Suprapubic skin (tissue), 4 donors: ENCODE measurements at regions not wholly inside any gene's neighbourhood (a gene's known extent, or its start where the extent isn't known, plus 50 kb on each side); places are given as distances from the start of the nearest gene placed in this dataset.
"Not testable (repeated sequence)": the region's sequence is repeated elsewhere in the genome, so short reads cannot be mapped to it uniquely, and the experiment has no call there.

ENCODE experiments used
- DNase-seq, 2 donors: peaks; one replicate each; pipeline ENCODE4 v3.0.0-alpha.2; 2019; ENCODE audit warnings: low spot score in 2 of 2
- H3K27ac ChIP-seq: fragments of 200-600 bp; sonication (generic); one replicate; pipeline ENCODE4 v1.5.1; 2019
- H3K27me3 ChIP-seq: fragments of 200-600 bp; sonication (generic); one replicate; pipeline ENCODE4 v1.5.1; 2019
- H3K36me3 ChIP-seq: fragments of 200-600 bp; sonication (generic); one replicate; pipeline ENCODE4 v1.5.1; 2019
- H3K4me1 ChIP-seq: fragments of 200-600 bp; sonication (generic); one replicate; pipeline ENCODE4 v1.5.1; 2019
- H3K4me3 ChIP-seq: fragments of 200-600 bp; sonication (generic); one replicate; pipeline ENCODE4 v1.5.1; 2019; ENCODE audit warnings: mild to moderate bottlenecking
- H3K9me3 ChIP-seq: fragments of 200-600 bp; sonication (generic); one replicate; pipeline ENCODE4 v1.5.1; 2019
- EP300 ChIP-seq: sonication (generic); formaldehyde crosslinking; IDR thresholded peaks from one replicate; pipeline ENCODE4 v1.6.1; 2017; ENCODE audit warnings: antibody characterized with exemption
- POLR2A ChIP-seq, 2 donors: fragments of 450-650 bp; IDR thresholded peaks; one replicate each; pipeline ENCODE4 v1.6.1; 2017; ENCODE audit warnings: antibody characterized with exemption in 2 of 2, mild to moderate bottlenecking in 2 of 2, moderate library complexity in 2 of 2
- POLR2AphosphoS5 ChIP-seq, 3 donors: sonication (generic); formaldehyde crosslinking; IDR thresholded peaks; one replicate each; pipeline ENCODE4 v1.6.1; 2017; ENCODE audit warnings: antibody characterized with exemption in 3 of 3
- WGBS: methylation state at CpG from one replicate; pipeline ENCODE4 v1.1.5; 2018; 5-methylcytosine and 5-hydroxymethylcytosine counted together
- TF ChIP-seq, protein P1 (sequence below), 2 donors: fragments of 200-600 bp in 1 of 2; fragments of 450-650 bp in 1 of 2; sonication (generic) in 1 of 2; IDR thresholded peaks; one replicate each; pipeline ENCODE4 v1.5.1; 2016 to 2019; ENCODE audit warnings: antibody characterized with exemption in 2 of 2, mild to moderate bottlenecking in 1 of 2, moderate library complexity in 1 of 2

DNA sequence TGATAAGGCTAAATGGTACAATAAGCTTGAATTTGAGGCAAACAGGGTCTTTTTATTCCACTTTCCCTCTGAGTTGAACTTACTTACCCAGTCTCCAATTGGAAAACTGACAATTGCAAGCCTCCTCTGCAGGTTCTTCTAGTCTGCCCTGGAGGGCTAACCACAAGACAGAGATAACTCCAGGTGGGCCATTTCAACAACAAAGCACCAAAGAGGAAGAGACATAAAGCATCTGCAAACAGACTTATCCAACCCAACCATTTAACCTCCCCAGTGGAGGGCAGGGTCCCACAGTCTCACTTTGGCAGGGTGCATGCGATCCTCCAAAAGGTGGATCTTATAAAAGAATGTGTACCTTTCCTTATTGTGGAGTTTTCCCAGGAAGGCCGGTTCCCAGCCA lies 525.8 kb downstream of the DIPK2A start:
- no peak for DNase-seq
- 95% methylated on average over 2 of the region's 2 CpGs for WGBS
- H3K9me3 ChIP-seq, result no peaks in the 10 kb centered on the region

DNA sequence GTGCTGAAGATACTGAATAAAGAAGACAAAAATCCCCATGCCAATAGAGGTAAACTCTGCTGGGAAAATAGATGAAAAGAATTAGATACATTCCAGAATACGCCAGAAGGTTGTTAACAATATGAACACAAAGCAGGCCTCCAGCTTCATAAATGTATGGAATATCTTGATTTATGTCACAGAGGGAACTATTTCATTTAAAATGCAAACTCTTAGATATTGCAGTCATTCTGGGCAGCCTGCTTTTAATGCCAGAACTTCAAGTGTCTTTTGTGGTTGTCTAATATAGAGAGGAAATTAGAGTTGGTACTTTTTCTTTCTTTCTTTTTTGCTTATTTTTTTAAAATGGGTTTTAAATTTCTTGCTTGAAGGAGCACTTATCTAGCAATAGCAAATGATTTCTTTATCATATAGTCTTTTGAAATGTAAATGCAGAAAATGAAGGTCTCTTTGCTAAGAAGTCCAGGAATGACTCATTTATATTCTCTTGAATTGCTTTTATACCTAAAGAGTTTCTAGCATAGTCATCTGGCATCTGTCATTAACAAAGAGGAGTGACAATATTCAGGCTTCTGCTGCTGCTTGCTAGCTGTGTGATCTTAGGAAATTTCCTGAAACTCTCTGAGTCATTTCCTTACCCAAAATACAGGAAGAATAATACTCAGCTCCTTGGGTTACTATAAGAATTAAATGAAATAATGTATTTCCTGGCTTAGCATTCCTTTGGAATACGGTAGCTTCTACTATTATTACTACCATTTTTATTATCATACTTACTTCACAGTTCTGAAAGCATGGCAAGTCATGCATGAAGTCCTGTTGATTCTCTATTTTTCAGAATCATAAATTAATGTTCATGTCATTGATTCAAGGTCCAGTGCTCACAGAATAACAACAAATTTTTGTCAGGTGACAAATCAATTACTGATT lies 527.6 kb downstream of the DIPK2A start:
- Histone ChIP-seq H3K4me3 (no peak overlapping the region), H3K27me3 (no peaks in the 10 kb centered on the region), H3K36me3 (no peaks in the 10 kb centered on the region), H3K27ac (no peak overlapping the region), H3K9me3 (no peaks in the 10 kb centered on the region), H3K4me1 (no peaks in the 10 kb centered on the region)
- DNase-seq, result no peak
- no peak for TF ChIP-seq EP300
- TF ChIP-seq, protein P1, sequence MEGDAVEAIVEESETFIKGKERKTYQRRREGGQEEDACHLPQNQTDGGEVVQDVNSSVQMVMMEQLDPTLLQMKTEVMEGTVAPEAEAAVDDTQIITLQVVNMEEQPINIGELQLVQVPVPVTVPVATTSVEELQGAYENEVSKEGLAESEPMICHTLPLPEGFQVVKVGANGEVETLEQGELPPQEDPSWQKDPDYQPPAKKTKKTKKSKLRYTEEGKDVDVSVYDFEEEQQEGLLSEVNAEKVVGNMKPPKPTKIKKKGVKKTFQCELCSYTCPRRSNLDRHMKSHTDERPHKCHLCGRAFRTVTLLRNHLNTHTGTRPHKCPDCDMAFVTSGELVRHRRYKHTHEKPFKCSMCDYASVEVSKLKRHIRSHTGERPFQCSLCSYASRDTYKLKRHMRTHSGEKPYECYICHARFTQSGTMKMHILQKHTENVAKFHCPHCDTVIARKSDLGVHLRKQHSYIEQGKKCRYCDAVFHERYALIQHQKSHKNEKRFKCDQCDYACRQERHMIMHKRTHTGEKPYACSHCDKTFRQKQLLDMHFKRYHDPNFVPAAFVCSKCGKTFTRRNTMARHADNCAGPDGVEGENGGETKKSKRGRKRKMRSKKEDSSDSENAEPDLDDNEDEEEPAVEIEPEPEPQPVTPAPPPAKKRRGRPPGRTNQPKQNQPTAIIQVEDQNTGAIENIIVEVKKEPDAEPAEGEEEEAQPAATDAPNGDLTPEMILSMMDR (IDR thresholded peaks at IDR 0.05), result no peak
- WGBS, result 60% methylated on average over 2 of the region's 2 CpGs

More for the DNA sequence above, 525.8 kb downstream of the DIPK2A start:
- TF ChIP-seq POLR2AphosphoS5 (IDR thresholded peaks at IDR 0.05) (no peak), EP300 (no peak), POLR2A (IDR thresholded peaks at IDR 0.05) (no peak)
- TF ChIP-seq, protein P1 (IDR thresholded peaks at IDR 0.05), result no peak
- no peaks in the 10 kb centered on the region for H3K4me1 ChIP-seq
- H3K27ac ChIP-seq, result no peak overlapping the region
- H3K27me3 ChIP-seq, result no peaks in the 10 kb centered on the region
- H3K4me3 ChIP-seq, result no peak overlapping the region
- no peaks in the 10 kb centered on the region for H3K36me3 ChIP-seq

DNA sequence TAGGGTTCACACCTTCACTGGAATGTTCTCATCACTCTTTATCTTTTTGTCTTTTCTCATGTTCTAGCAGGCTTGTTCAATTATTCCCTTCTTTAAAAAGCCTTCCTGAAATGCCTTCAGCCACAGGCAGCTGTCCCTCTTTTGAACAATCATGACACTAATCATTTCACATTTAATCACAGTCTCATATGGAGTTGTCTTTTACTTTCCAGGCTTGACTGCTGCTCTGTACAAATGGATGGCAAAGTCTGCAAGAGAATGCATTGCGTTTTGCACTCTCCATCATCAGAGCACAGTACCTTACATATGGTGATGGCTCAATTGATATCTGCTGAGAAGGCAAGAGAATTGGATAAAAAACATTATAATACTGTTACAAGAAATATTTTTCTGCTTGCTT lies 529.8 kb downstream of the DIPK2A start:
- no peak overlapping the region for H3K27ac ChIP-seq
- no peaks in the 10 kb centered on the region for H3K4me1 ChIP-seq
- no peaks in the 10 kb centered on the region for H3K27me3 ChIP-seq
- H3K9me3 ChIP-seq, result no peaks in the 10 kb centered on the region
- WGBS, result 89% methylated on average over 1 of the region's 1 CpG
- TF ChIP-seq EP300 (no peak), POLR2AphosphoS5 (IDR thresholded peaks at IDR 0.05) (no peak), POLR2A (IDR thresholded peaks at IDR 0.05) (no peak)
- TF ChIP-seq, protein P1 (IDR thresholded peaks at IDR 0.05), result no peak
- H3K4me3 ChIP-seq, result no peak overlapping the region
- DNase-seq, result no peak
- H3K36me3 ChIP-seq, result no peaks in the 10 kb centered on the region

DNA sequence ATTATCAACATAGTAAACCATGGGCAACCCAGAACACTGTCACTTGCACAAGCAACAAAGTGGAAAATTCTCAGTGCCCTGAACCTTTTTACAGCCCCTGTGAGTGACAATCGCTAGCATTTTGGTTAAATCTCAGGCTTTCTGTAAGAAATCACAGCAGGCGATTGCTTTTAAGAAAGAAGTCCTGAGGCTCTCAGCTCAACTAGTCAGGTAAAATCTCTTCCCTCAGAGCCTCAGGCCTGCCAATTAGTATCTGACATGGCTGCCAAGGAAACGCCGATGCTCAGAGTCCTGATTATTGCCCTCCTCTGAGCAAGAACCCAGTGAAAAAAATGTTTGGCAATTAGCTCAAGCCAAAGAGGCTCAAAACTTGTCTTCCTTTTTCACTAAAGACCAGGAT lies 530.8 kb downstream of the DIPK2A start:
- DNase-seq, result no peak
- H3K4me1 ChIP-seq, result no peaks in the 10 kb centered on the region
- WGBS, result 63% methylated on average over 4 of the region's 4 CpGs

DNA sequence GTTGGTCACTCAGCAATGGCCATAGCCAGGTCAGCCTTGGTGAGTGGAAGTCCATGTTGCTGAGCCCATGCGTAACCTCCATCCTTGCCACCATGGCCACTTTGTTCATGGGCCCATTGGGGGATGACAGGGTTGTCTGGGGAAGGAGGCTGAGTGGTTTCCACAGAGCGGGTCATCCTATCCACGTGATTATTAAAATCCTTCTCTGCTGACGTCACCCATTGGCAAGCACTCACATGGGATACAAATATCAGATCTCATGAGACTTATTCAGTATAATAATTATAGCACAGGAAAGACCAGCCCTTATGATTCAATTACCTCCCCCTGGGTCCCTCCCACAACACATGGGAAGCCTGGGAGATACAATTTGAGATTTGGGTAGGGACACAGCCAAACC lies 534.8 kb downstream of the DIPK2A start:
- WGBS, result 90% methylated on average over 4 of the region's 4 CpGs
- not testable (repeated sequence) for H3K36me3 ChIP-seq, H3K4me1 ChIP-seq, DNase-seq, H3K27me3 ChIP-seq, H3K4me3 ChIP-seq, H3K9me3 ChIP-seq, H3K27ac ChIP-seq

More for the DNA sequence above, 530.8 kb downstream of the DIPK2A start:
- no peaks in the 10 kb centered on the region for H3K9me3 ChIP-seq
- H3K27me3 ChIP-seq, result no peaks in the 10 kb centered on the region
- H3K4me3 ChIP-seq, result no peak overlapping the region
- H3K36me3 ChIP-seq, result no peaks in the 10 kb centered on the region
- H3K27ac ChIP-seq, result no peak overlapping the region
- TF ChIP-seq POLR2A (IDR thresholded peaks at IDR 0.05) (no peak), EP300 (no peak), POLR2AphosphoS5 (IDR thresholded peaks at IDR 0.05) (no peak)
- TF ChIP-seq, protein P1 (IDR thresholded peaks at IDR 0.05), result no peak
